GM10266 (cell line): ENCODE measurements at regions not wholly inside any gene's neighbourhood (a gene's known extent, or its start where the extent isn't known, plus 50 kb on each side); places are given as distances from the start of the nearest gene placed in this dataset.
"Not testable (repeated sequence)": the region's sequence is repeated elsewhere in the genome, so short reads cannot be mapped to it uniquely, and the experiment has no call there.

Experiments
- DNase-seq: peaks from one replicate; pipeline ENCODE4 v3.0.0; 2012; ENCODE audit errors: extremely low spot score
- TF ChIP-seq, protein P1 (sequence below): IDR thresholded peaks from 2 replicates; pipeline ENCODE4 v1.5.1; 2012; ENCODE audit warnings: mild to moderate bottlenecking, low read depth; ENCODE audit not compliant: control insufficient read depth, insufficient read depth; ENCODE audit errors: missing control alignments

DNA sequence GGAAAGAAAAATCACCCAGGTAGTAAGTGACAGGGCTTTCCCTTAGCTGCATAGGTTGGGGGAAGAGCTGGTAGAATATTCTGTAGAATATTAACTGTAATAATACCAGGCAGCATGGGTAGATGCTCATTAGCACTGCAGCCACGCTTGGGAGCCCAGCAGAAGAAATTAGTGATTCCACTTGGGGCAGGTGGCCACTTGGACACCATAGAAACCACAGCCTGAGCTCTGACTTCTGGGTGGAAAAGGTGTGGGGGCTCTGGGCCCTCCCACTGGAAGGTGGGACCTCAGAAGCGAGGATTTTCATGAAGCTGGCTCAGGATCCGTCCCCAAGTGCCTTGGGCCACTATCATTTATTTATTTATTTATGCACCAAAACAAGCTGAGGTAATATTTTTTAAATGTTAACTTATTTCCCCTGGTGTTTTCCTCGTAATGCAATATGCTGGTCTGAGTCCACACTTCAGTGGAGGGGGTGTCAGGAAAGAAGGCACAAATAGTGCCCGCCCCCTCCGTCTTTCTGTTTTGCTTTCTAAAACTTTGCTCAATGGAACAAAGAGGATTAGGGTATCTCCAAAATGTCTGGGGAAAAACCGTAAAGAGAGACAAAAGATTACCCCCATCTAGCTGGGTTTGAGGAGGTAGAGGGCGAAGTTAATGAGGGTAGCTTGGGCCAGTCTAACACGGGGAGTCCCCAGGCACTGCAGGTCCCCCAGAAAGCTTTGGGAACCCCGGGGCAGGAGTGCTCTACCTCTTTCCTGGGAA, 75.2 kb upstream of the GADD45A start:
- TF ChIP-seq, protein P1, sequence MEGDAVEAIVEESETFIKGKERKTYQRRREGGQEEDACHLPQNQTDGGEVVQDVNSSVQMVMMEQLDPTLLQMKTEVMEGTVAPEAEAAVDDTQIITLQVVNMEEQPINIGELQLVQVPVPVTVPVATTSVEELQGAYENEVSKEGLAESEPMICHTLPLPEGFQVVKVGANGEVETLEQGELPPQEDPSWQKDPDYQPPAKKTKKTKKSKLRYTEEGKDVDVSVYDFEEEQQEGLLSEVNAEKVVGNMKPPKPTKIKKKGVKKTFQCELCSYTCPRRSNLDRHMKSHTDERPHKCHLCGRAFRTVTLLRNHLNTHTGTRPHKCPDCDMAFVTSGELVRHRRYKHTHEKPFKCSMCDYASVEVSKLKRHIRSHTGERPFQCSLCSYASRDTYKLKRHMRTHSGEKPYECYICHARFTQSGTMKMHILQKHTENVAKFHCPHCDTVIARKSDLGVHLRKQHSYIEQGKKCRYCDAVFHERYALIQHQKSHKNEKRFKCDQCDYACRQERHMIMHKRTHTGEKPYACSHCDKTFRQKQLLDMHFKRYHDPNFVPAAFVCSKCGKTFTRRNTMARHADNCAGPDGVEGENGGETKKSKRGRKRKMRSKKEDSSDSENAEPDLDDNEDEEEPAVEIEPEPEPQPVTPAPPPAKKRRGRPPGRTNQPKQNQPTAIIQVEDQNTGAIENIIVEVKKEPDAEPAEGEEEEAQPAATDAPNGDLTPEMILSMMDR, result no peak
- DNase-seq, result peak; percentile 26

DNA sequence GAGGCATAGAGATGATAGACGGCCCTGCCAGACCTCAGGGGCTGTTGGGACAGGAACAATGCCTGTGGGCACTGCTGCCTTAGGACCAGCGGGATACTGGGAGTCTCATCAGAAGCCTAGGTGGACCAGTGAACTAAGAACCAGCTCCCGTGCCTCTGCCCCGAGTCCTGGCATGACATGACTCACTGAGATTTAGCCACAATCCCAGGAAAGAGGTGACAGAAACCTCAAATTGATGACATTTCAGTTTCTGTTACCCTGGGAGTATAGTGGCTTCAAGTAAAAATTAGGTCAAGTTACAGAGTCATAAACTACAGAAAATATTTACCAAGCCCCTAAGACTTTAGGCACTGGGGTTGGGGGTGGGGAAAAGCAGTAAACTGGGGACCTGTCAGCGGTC, 74.6 kb upstream of the GADD45A start:
- no peak for DNase-seq
- TF ChIP-seq, protein P1, result no peak

GRCh38 chr1:67611846-67612245, 73.2 kb upstream of the GADD45A start:
- TF ChIP-seq, protein P1, result no peak
- no peak for DNase-seq

GRCh38 chr1:67612788-67613241, 72.2 kb upstream of the GADD45A start:
- TF ChIP-seq, protein P1, result no peak

DNA sequence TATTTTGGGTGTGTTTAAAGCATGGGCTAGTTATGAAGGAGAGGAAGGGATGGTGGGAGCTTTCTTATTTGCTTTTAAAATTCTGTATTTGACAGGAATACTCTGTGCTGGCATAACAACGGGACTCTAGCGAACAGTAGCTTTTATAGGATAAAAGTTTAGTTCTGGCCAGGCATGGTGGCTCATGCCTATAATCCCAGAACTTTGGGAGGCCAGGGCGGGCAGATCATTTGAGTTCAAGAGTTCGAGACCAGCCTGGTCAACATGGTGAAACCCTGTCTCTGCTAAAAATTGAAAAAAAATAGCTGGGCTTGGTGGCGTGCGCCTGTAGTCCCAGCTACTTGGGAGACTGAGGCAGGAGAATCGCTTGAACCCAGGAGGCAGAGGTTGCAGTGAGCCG, 71.5 kb upstream of the GADD45A start:
- not testable (repeated sequence) for DNase-seq

More at GRCh38 chr1:67612788-67613241, 72.2 kb upstream of the GADD45A start:
- no peak for DNase-seq

GRCh38 chr1:67614511-67614934, 70.5 kb upstream of the GADD45A start:
- no peak for DNase-seq
- TF ChIP-seq, protein P1, result no peak

- TF ChIP-seq, protein P1, result no peak
- DNase-seq, result no peak
Observed at GRCh38 chr1:67615886-67616285, 69.1 kb upstream of the GADD45A start.

GRCh38 chr1:67616394-67616985, 68.5 kb upstream of the GADD45A start:
- no peak for DNase-seq
- TF ChIP-seq, protein P1, result no peak
